Progenitor cell of endocrine pancreas (in vitro differentiated cells): ENCODE measurements at regions not wholly inside any gene's neighbourhood (a gene's known extent, or its start where the extent isn't known, plus 50 kb on each side); places are given as distances from the start of the nearest gene placed in this dataset.
"Not testable (repeated sequence)": the region's sequence is repeated elsewhere in the genome, so short reads cannot be mapped to it uniquely, and the experiment has no call there.

Source experiments
- DNase-seq: peaks from one replicate; pipeline ENCODE4 v3.0.0; 2021; ENCODE audit warnings: low spot score; ENCODE audit not compliant: unreplicated experiment
- H3K27ac Mint-ChIP-seq: 2 replicates; pipeline ENCODE4 v1.8.0; 2021; ENCODE audit warnings: mild to moderate bottlenecking, moderate library complexity, mixed read lengths
- H3K27me3 Mint-ChIP-seq: 2 replicates; pipeline ENCODE4 v1.8.0; 2021; ENCODE audit warnings: mixed read lengths
- H3K36me3 Mint-ChIP-seq: 2 replicates; pipeline ENCODE4 v1.8.0; 2022; ENCODE audit warnings: mixed read lengths; ENCODE audit not compliant: insufficient read depth
- H3K4me1 Mint-ChIP-seq: 2 replicates; pipeline ENCODE4 v1.8.0; 2021; ENCODE audit warnings: low read depth, mixed read lengths
- H3K4me3 Mint-ChIP-seq: 2 replicates; pipeline ENCODE4 v1.8.0; 2021; ENCODE audit warnings: low read depth, mild to moderate bottlenecking, moderate library complexity, mixed read lengths
- H3K9me3 Mint-ChIP-seq: 2 replicates; pipeline ENCODE4 v1.8.0; 2021; ENCODE audit warnings: low read depth, mixed read lengths
- CTCF ChIP-seq: fragments of 200-600 bp; sonication (generic); IDR thresholded peaks from one replicate; pipeline ENCODE4 v1.5.0; 2021; ENCODE audit warnings: antibody characterized with exemption, mild to moderate bottlenecking; ENCODE audit not compliant: unreplicated experiment

DNA sequence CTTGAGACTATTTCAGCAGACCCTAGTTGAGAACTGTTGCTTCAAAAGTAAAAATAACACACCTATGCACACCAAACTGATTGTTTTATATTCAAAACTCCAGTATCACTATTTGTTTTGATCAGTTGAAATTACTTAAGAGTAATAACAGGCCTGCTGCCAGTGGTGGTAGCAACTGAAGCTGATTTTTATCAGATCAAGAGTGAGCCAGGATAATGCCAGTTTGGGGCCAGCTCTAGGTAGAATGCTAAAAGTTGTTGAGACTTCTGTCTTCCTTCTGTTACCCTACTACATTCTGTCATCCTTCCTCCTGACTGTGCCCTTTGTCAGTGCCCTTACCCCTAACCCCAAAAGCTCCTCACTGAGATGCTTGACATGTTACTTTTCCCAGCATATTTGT, 228.7 kb upstream of the SPRY1 start:
- H3K27me3 Mint-ChIP-seq = no peaks in the 10 kb centered on the region
- no peak for TF ChIP-seq CTCF
- H3K4me3 Mint-ChIP-seq = no peak overlapping the region
- peaks cover 3% of the 10 kb centered on the region for H3K36me3 Mint-ChIP-seq
- no peak overlapping the region for H3K27ac Mint-ChIP-seq
- no peaks in the 10 kb centered on the region for H3K4me1 Mint-ChIP-seq
- DNase-seq = no peak
- peaks cover 3% of the 10 kb centered on the region for H3K9me3 Mint-ChIP-seq

DNA sequence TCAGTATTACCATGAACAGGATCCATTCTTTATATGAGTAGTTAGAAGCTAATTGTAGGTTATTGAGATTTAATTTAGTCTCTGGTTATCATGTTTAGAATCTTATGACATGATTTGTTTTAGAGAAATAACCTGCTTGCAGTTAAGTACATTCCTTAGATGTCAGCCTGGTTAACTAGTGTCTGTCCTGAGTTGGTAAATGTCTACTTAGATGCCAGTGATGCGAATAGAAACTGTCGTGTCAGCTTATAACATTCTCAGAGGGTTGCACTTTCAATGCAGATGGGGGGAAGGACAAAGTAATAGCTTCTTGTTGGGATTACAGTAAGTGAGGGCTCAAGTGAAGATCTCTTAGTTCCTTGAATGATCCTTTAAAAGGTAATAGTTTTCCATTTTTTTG, 227.8 kb upstream of the SPRY1 start:
- no peaks in the 10 kb centered on the region for H3K27me3 Mint-ChIP-seq
- no peaks in the 10 kb centered on the region for H3K4me1 Mint-ChIP-seq
- TF ChIP-seq CTCF = no peak
- H3K27ac Mint-ChIP-seq = no peak overlapping the region
- DNase-seq = no peak
- peaks cover 3% of the 10 kb centered on the region for H3K36me3 Mint-ChIP-seq
- H3K9me3 Mint-ChIP-seq = peaks cover 3% of the 10 kb centered on the region
- no peak overlapping the region for H3K4me3 Mint-ChIP-seq

DNA sequence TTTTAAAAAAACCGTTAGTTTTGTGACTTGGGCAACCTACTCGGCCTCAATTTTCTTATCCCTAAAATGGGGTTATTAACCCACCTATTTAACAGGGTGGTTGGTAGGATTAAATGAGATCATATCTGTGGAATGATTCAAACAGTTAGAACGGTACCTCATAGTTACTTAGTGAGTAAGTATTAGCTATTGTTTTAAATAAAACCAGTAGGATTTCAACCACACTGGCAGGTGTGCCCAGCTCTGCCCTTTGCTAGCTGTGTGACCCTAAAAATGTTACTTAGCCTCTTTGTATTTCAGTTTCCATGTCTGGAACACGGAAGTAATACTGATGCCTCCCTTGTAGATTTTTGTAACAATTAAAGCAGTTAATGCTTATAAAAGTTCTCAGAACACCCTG, 225.8 kb upstream of the SPRY1 start:
- no peak for TF ChIP-seq CTCF
- Mint-ChIP-seq H3K27me3 (no peaks in the 10 kb centered on the region), H3K36me3 (peaks cover 3% of the 10 kb centered on the region), H3K9me3 (peaks cover 3% of the 10 kb centered on the region), H3K4me1 (peaks cover 3% of the 10 kb centered on the region), H3K4me3 (no peak overlapping the region), H3K27ac (no peak overlapping the region)
- no peak for DNase-seq

- H3K27ac Mint-ChIP-seq = no peak overlapping the region
- H3K4me3 Mint-ChIP-seq = no peak overlapping the region
- peaks cover 3% of the 10 kb centered on the region for H3K4me1 Mint-ChIP-seq
- H3K9me3 Mint-ChIP-seq = no peaks in the 10 kb centered on the region
- no peaks in the 10 kb centered on the region for H3K36me3 Mint-ChIP-seq
- no peaks in the 10 kb centered on the region for H3K27me3 Mint-ChIP-seq
- DNase-seq = no peak
- TF ChIP-seq CTCF = no peak
Measured at GRCh38 chr4:123176605-123177004, 220.0 kb upstream of the SPRY1 start.

- no peak overlapping the region for H3K27ac Mint-ChIP-seq
- no peaks in the 10 kb centered on the region for H3K36me3 Mint-ChIP-seq
- no peak for TF ChIP-seq CTCF
Measured at GRCh38 chr4:123182289-123182688, 214.3 kb upstream of the SPRY1 start.

GRCh38 chr4:123183308-123183707, 213.3 kb upstream of the SPRY1 start:
- no peaks in the 10 kb centered on the region for H3K27me3 Mint-ChIP-seq
- DNase-seq = no peak
- TF ChIP-seq CTCF = no peak
- H3K4me1 Mint-ChIP-seq = no peaks in the 10 kb centered on the region
- no peaks in the 10 kb centered on the region for H3K36me3 Mint-ChIP-seq
- H3K9me3 Mint-ChIP-seq = no peaks in the 10 kb centered on the region
- no peak overlapping the region for H3K27ac Mint-ChIP-seq
- H3K4me3 Mint-ChIP-seq = no peak overlapping the region

More at GRCh38 chr4:123182289-123182688, 214.3 kb upstream of the SPRY1 start:
- no peaks in the 10 kb centered on the region for H3K4me1 Mint-ChIP-seq
- H3K4me3 Mint-ChIP-seq = no peak overlapping the region
- no peaks in the 10 kb centered on the region for H3K27me3 Mint-ChIP-seq
- no peaks in the 10 kb centered on the region for H3K9me3 Mint-ChIP-seq
- DNase-seq = no peak

DNA sequence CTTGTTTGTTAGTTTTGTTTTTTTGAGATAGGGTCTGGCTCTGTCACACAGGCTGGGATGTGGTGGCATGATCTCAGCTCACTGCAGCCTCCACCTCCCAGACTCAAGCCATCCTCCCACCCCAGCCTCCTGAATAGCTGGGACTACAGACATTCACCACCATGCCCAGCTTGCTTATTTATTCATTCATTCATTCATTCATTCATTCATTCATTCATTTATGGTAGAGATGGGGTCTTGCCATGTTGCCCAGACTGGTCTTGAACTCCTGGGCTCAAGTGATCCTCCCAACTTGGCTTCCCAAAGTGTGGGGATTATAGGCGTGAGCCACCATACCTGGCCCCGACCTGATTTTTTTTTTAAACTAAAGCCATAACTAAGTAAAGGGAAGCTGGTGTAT, 212.8 kb upstream of the SPRY1 start:
- H3K4me1 Mint-ChIP-seq, H3K27me3 Mint-ChIP-seq, DNase-seq, H3K36me3 Mint-ChIP-seq, H3K9me3 Mint-ChIP-seq, H3K27ac Mint-ChIP-seq, H3K4me3 Mint-ChIP-seq: not testable (repeated sequence)
